IMR-90 (cell line): ENCODE measurements at regions not wholly inside any gene's neighbourhood (a gene's known extent, or its start where the extent isn't known, plus 50 kb on each side); places are given as distances from the start of the nearest gene placed in this dataset.

Experiments used
- ATAC-seq: fragments of 200-7000 bp; cut with Tn5 transposase; 2 replicates; pipeline ENCODE4 v1.9.1; 2020; ENCODE audit warnings: low read depth, mild to moderate bottlenecking, moderate library complexity
- BruUV-seq: library from RNA; stranded (reverse); fragments of 400-500 nt; replicated peaks from 2 replicates; lab custom pipeline; 2021; lab: Mats Ljungman, UMichigan
- CTCF ChIA-PET: fragments of 300-600 bp; formaldehyde crosslinking; extraction: SDS; loops from one replicate; lab custom pipeline; 2021; ENCODE audit warnings: antibody characterized with exemption; lab: Yijun Ruan, JAX
- POLR2A ChIA-PET: fragments of 300-600 bp; sonication (Branson Sonifier 250); formaldehyde crosslinking; loops from one replicate; lab custom pipeline; 2022; ENCODE audit warnings: antibody characterized with exemption; ENCODE audit not compliant: unreplicated experiment; lab: Charles Lee
- DNase-seq: peaks from one replicate; pipeline ENCODE4 v3.0.0; 2013
- H2AFZ ChIP-seq: replicated peaks from 2 replicates; pipeline ENCODE3; 2013; ENCODE audit warnings: low read length, mild to moderate bottlenecking; ENCODE audit not compliant: poor library complexity
- H2AK5ac ChIP-seq: 2 replicates; pipeline ENCODE4 v1.6.1; 2013; ENCODE audit warnings: low read depth, low read length, inconsistent platforms
- H2AK9ac ChIP-seq: replicated peaks from 2 replicates; pipeline ENCODE3; 2013; ENCODE audit warnings: mild to moderate bottlenecking, low read depth, low read length, moderate library complexity; ENCODE audit not compliant: poor library complexity
- H2BK120ac ChIP-seq: 2 replicates; pipeline ENCODE4 v1.6.1; 2013; ENCODE audit warnings: low read depth, low read length, inconsistent platforms
- H2BK15ac ChIP-seq: 3 replicates; pipeline ENCODE4 v1.6.1; 2013; ENCODE audit warnings: low read depth, low read length, inconsistent platforms
- H2BK20ac ChIP-seq: 2 replicates; pipeline ENCODE4 v1.6.1; 2013; ENCODE audit warnings: low read depth, mild to moderate bottlenecking, inconsistent platforms, low read length, moderate library complexity
- H2BK5ac ChIP-seq: 2 replicates; pipeline ENCODE4 v1.6.1; 2013; ENCODE audit warnings: mild to moderate bottlenecking, low read depth, low read length, inconsistent platforms; ENCODE audit not compliant: poor library complexity, severe bottlenecking
- H3K14ac ChIP-seq: replicated peaks from 2 replicates; pipeline ENCODE4 v1.6.1; 2013; ENCODE audit warnings: low read depth, low read length, inconsistent platforms
- H3K18ac ChIP-seq: 2 replicates; pipeline ENCODE4 v1.6.1; 2013; ENCODE audit warnings: low read depth, low read length, control low read depth
- H3K23ac ChIP-seq: 2 replicates; pipeline ENCODE4 v1.6.1; 2013; ENCODE audit warnings: low read depth, low read length, inconsistent platforms
- H3K27ac ChIP-seq: 2 replicates; pipeline ENCODE4 v1.5.1; 2013; ENCODE audit warnings: mild to moderate bottlenecking, control low read depth, low read length; ENCODE audit not compliant: insufficient read depth
- H3K27me3 ChIP-seq: 2 replicates; pipeline ENCODE4 v1.6.1; 2013; ENCODE audit warnings: low read length; ENCODE audit not compliant: control insufficient read depth, insufficient read depth
- H3K36me3 ChIP-seq: 2 replicates; pipeline ENCODE4 v1.6.1; 2013; ENCODE audit warnings: low read length, mixed read lengths; ENCODE audit not compliant: control insufficient read depth, insufficient read depth
- H3K4ac ChIP-seq: 2 replicates; pipeline ENCODE4 v1.6.1; 2013; ENCODE audit warnings: low read depth, low read length, inconsistent platforms
- H3K4me1 ChIP-seq: 2 replicates; pipeline ENCODE4 v1.6.1; 2013; ENCODE audit warnings: low read length, mixed read lengths; ENCODE audit not compliant: control insufficient read depth, insufficient read depth
- H3K4me2 ChIP-seq: 2 replicates; pipeline ENCODE4 v1.6.1; 2013; ENCODE audit warnings: low read depth, mild to moderate bottlenecking, control low read depth, low read length, moderate library complexity
- H3K4me3 ChIP-seq: 2 replicates; pipeline ENCODE4 v1.5.1; 2013; ENCODE audit warnings: low read depth, mild to moderate bottlenecking, control low read depth, low read length, moderate library complexity; ENCODE audit not compliant: insufficient read depth
- H3K56ac ChIP-seq: 2 replicates; pipeline ENCODE4 v1.6.1; 2013; ENCODE audit warnings: low read length, inconsistent platforms; ENCODE audit not compliant: insufficient read depth; ENCODE audit errors: extremely low read depth
- H3K79me1 ChIP-seq, 2 experiments: 2 replicates each; pipeline ENCODE4 v1.6.1; 2013; ENCODE audit warnings: low read length in 2 of 2, inconsistent platforms in 1 of 2, low read depth in 1 of 2
- H3K9ac ChIP-seq: 2 replicates; pipeline ENCODE4 v1.6.1; 2013; ENCODE audit warnings: low read depth, low read length, control low read depth
- H3K9me1 ChIP-seq: 2 replicates; pipeline ENCODE4 v1.6.1; 2013; ENCODE audit warnings: low read length, inconsistent platforms; ENCODE audit not compliant: insufficient read depth
- H3K9me3 ChIP-seq: 2 replicates; pipeline ENCODE4 v1.6.1; 2013; ENCODE audit warnings: low read length; ENCODE audit not compliant: control insufficient read depth, insufficient read depth
- H4K20me1 ChIP-seq: 2 replicates; pipeline ENCODE4 v1.6.1; 2013; ENCODE audit warnings: low read length, inconsistent platforms; ENCODE audit not compliant: insufficient read depth
- H4K5ac ChIP-seq: 2 replicates; pipeline ENCODE4 v1.6.1; 2013; ENCODE audit warnings: mild to moderate bottlenecking, low read depth, low read length, control low read depth
- H4K8ac ChIP-seq, 2 experiments: 2 replicates each; pipeline ENCODE4 v1.6.1; 2013; ENCODE audit warnings: low read depth in 2 of 2, low read length in 2 of 2, control low read depth in 1 of 2, inconsistent platforms in 1 of 2
- H4K91ac ChIP-seq: 2 replicates; pipeline ENCODE4 v1.6.1; 2013; ENCODE audit warnings: low read depth, low read length, inconsistent platforms; ENCODE audit not compliant: insufficient read depth
- CHD1 ChIP-seq: IDR thresholded peaks from 2 replicates; pipeline ENCODE4 v1.6.1; 2012; ENCODE audit warnings: low read depth, low read length, improper control_type of control experiment
- NFE2L2 ChIP-seq: fragments of 150-350 bp; IDR thresholded peaks from 2 replicates; pipeline ENCODE4 v1.6.1; 2016; ENCODE audit warnings: low read depth, mild to moderate bottlenecking, low read length
- RAD21 ChIP-seq: IDR thresholded peaks from 2 replicates; pipeline ENCODE4 v1.6.1; 2012; ENCODE audit warnings: low read length, improper control_type of control experiment
- WGBS, 2 experiments: methylation state at CpG; one replicate each; pipeline versions ENCODE4 v1.1.5 to v1.1.7; 2013; ENCODE audit warnings: missing lambda C conversion rate in 2 of 2; ENCODE audit not compliant: insufficient read length in 1 of 2; ENCODE audit errors: extremely low coverage in 2 of 2; 5-methylcytosine and 5-hydroxymethylcytosine counted together
- dilution Hi-C: fragments of 300-500 bp; cut with HindIII; formaldehyde crosslinking; loops from one replicate; pipeline ENCODE4 v1.14.3; 2018; ENCODE audit warnings: low sequenced_read_pairs; ENCODE audit not compliant: unreplicated experiment
- in situ Hi-C: fragments of 300-500 bp; cut with MboI; formaldehyde crosslinking; loops from 3 replicates; pipeline ENCODE4 v1.14.3; 2019; ENCODE audit warnings: low sequenced_read_pairs, inconsistent platforms, mixed read lengths
- intact Hi-C: fragments of 100-400 bp; cut with micrococcal nuclease; formaldehyde crosslinking; loops from 2 replicates; pipeline ENCODE4 v1.10.0; 2022
- TF ChIP-seq, protein P1 (sequence below): conservative IDR thresholded peaks from 2 replicates; pipeline ENCODE4 v1.5.1; 2012; ENCODE audit warnings: mild to moderate bottlenecking, low read depth, low read length, improper control_type of control experiment
- TF ChIP-seq, protein P2 (sequence below): fragments of 150-350 bp; IDR thresholded peaks from 2 replicates; pipeline ENCODE4 v1.6.1; 2016; ENCODE audit warnings: low read depth, mild to moderate bottlenecking, low read length, moderate library complexity, borderline replicate concordance
- TF ChIP-seq, protein P3 (sequence below): fragments of 150-350 bp; IDR thresholded peaks from 2 replicates; pipeline ENCODE4 v1.6.1; 2017; ENCODE audit warnings: mild to moderate bottlenecking, antibody characterized with exemption, low read length, low read depth

DNA sequence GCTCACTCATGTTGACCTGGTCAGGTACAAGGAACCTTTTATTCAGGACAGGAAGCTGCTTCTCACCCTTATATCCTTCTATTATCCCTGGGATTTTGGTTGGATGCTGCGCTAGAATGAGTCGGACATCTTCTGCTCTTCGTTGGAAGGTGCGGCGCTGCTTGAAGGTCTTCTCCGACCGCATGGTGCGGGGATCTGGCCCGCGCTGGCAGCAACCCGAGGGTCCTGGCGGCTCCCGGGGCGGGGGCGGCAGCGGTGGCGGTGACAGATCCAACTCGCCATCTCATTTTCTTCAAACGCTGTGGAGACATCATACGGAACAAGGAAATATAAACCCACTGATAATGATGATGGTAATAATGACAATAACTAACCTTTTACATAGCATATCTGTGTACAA is 126.3 kb downstream of the ATXN7L3B start:
- no peak overlapping the region for H3K4me3 ChIP-seq
- H3K27ac ChIP-seq = no peak overlapping the region
- no peaks in the 10 kb centered on the region for H4K20me1 ChIP-seq
- H3K14ac ChIP-seq = no peak overlapping the region
- ChIA-PET POLR2A (no interaction called here), CTCF (no interaction called here)
- H3K9ac ChIP-seq = no peak overlapping the region
- no peak overlapping the region for H2BK20ac ChIP-seq
- H3K18ac ChIP-seq = no peak overlapping the region
- no peaks in the 10 kb centered on the region for H3K9me1 ChIP-seq
- dilution Hi-C loops = no loop called here
- no peak overlapping the region for H4K5ac ChIP-seq
- H3K27me3 ChIP-seq = no peaks in the 10 kb centered on the region
- no peak overlapping the region for H2AFZ ChIP-seq
- H3K79me1 ChIP-seq = no peaks in the 10 kb centered on the region
- TF ChIP-seq, protein P1, sequence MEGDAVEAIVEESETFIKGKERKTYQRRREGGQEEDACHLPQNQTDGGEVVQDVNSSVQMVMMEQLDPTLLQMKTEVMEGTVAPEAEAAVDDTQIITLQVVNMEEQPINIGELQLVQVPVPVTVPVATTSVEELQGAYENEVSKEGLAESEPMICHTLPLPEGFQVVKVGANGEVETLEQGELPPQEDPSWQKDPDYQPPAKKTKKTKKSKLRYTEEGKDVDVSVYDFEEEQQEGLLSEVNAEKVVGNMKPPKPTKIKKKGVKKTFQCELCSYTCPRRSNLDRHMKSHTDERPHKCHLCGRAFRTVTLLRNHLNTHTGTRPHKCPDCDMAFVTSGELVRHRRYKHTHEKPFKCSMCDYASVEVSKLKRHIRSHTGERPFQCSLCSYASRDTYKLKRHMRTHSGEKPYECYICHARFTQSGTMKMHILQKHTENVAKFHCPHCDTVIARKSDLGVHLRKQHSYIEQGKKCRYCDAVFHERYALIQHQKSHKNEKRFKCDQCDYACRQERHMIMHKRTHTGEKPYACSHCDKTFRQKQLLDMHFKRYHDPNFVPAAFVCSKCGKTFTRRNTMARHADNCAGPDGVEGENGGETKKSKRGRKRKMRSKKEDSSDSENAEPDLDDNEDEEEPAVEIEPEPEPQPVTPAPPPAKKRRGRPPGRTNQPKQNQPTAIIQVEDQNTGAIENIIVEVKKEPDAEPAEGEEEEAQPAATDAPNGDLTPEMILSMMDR = no peak
- TF ChIP-seq RAD21 (no peak), NFE2L2 (no peak), CHD1 (no peak)
- TF ChIP-seq, protein P2, sequence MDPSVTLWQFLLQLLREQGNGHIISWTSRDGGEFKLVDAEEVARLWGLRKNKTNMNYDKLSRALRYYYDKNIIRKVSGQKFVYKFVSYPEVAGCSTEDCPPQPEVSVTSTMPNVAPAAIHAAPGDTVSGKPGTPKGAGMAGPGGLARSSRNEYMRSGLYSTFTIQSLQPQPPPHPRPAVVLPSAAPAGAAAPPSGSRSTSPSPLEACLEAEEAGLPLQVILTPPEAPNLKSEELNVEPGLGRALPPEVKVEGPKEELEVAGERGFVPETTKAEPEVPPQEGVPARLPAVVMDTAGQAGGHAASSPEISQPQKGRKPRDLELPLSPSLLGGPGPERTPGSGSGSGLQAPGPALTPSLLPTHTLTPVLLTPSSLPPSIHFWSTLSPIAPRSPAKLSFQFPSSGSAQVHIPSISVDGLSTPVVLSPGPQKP = no peak
- TF ChIP-seq, protein P3, sequence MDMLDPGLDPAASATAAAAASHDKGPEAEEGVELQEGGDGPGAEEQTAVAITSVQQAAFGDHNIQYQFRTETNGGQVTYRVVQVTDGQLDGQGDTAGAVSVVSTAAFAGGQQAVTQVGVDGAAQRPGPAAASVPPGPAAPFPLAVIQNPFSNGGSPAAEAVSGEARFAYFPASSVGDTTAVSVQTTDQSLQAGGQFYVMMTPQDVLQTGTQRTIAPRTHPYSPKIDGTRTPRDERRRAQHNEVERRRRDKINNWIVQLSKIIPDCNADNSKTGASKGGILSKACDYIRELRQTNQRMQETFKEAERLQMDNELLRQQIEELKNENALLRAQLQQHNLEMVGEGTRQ = no peak
- no peak overlapping the region for H2AK5ac ChIP-seq
- H3K9me3 ChIP-seq = no peaks in the 10 kb centered on the region
- H2BK15ac ChIP-seq = no peak overlapping the region
- no peak overlapping the region for H2BK5ac ChIP-seq
- no TSS peak for BruUV-seq
- ATAC-seq = no peak
- no peaks in the 10 kb centered on the region for H3K36me3 ChIP-seq
- no peaks in the 10 kb centered on the region for H3K4me1 ChIP-seq
- no peak overlapping the region for H3K56ac ChIP-seq
- WGBS, 2 experiments = 84% methylated on average over 6 of the region's 20 CpGs; no CpG with 5 or more reads in 1 of the 2 experiments
- no peak overlapping the region for H3K4ac ChIP-seq
- H2AK9ac ChIP-seq = no peak overlapping the region
- no peak overlapping the region for H4K91ac ChIP-seq
- no peak overlapping the region for H2BK120ac ChIP-seq
- no peak overlapping the region for H3K23ac ChIP-seq
- in situ Hi-C loops = no loop called here
- H3K4me2 ChIP-seq = no peak overlapping the region
- no peak overlapping the region for H4K8ac ChIP-seq
- no peak for DNase-seq
- intact Hi-C loops = no loop called here
